GM12872 (cell line): ENCODE measurements at regions not wholly inside any gene's neighbourhood (a gene's known extent, or its start where the extent isn't known, plus 50 kb on each side); places are given as distances from the start of the nearest gene placed in this dataset.

Source experiments
- TF ChIP-seq, protein P1 (sequence below): IDR thresholded peaks from 3 replicates; pipeline ENCODE4 v1.5.1; 2011; ENCODE audit warnings: low read depth, mild to moderate bottlenecking, low read length, moderate library complexity; ENCODE audit not compliant: insufficient read depth

DNA sequence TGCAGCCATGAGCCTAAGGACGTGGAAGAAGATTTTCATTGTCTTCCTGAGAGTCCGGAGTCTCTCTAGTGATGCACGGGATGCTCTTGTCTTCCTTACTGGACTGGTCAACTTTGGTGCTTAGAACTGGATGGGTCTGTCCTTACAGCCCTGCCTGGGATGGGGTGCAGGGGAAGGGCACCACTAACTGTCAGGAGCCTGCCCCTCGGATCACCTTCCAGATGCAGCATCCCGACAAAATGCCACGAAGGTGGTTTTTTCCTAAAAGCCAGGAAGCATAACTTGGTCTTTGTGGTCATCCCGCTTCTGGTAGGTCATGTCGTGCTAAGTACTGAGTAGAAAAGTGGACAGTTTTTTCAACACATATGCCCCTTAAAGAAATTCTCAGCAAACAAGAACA lies 207.4 kb upstream of the TWIST2 start:
- TF ChIP-seq, protein P1, sequence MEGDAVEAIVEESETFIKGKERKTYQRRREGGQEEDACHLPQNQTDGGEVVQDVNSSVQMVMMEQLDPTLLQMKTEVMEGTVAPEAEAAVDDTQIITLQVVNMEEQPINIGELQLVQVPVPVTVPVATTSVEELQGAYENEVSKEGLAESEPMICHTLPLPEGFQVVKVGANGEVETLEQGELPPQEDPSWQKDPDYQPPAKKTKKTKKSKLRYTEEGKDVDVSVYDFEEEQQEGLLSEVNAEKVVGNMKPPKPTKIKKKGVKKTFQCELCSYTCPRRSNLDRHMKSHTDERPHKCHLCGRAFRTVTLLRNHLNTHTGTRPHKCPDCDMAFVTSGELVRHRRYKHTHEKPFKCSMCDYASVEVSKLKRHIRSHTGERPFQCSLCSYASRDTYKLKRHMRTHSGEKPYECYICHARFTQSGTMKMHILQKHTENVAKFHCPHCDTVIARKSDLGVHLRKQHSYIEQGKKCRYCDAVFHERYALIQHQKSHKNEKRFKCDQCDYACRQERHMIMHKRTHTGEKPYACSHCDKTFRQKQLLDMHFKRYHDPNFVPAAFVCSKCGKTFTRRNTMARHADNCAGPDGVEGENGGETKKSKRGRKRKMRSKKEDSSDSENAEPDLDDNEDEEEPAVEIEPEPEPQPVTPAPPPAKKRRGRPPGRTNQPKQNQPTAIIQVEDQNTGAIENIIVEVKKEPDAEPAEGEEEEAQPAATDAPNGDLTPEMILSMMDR = no peak

- TF ChIP-seq, protein P1 = no peak
Observed at GRCh38 chr2:238642973-238643372, 204.9 kb upstream of the TWIST2 start.

DNA sequence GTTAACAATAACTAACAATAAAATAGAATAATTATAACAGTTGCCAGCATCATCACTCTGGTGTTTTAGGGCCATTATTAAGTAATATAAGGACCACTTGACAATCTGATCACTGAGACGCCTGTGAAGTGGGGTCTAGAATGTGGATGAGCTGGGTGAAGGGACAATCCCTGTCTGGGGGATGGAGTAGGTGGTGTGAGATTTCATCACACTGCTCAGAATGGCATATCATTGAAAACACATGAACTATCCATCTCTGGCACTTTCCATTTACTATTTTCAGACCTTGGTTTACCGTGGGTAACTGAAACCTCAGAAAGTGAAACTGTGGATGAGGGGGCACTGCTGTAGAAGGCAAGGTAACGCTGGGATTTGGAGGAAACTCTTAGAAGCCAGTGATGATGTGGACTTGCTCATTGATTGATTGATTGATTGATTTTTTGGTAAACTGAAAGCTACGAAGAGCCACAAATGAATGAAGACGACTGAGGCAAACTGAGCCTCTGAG lies 204.4 kb upstream of the TWIST2 start:
- TF ChIP-seq, protein P1 = no peak

DNA sequence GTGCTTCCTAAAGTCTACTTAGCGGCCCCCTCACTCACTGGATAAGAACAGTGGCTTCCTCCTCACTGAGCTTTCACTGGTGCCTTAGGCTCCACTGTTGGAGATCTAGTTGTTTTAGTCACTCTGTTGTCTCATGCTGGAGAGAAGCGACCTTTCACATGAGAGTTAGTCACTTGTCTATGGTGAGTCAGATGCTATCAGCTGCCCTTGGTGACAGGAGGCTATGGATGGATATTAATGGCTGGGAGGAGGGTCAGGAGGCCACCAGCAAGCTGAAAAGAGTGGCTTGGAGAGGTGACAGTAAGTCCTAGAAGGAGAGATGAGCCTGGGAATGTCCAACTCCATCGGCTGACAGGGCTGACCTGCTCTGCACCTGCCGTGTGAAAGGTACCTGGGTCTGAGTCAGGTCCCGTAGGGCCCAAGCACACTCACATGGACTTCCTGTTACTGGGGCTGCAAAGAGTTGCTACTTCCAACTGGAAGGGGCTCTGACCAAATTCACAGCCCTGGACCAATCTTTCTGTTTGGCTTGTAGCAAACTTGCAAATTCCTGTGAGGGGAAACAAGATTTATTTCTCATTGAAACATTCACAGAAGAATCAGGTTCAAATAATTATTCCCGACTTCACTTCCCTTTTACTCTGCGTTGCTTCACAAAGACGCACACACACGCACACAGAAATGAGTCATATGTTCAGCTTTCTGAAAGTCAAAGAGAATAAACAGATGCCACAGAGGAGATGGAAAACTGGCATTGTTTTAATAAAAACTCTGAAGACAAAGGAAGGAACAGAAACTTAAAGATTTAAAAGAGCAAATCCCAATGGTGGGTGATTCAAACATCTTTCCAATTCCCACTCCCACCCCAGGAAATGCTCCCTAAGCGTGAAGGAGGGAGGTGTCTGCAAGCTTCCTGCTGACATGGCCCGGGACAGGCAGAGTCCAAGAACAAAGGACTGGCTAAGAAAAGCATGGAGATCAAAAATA lies 203.5 kb upstream of the TWIST2 start:
- TF ChIP-seq, protein P1 = no peak

GRCh38 chr2:238645095-238645494 lies 202.8 kb upstream of the TWIST2 start:
- TF ChIP-seq, protein P1 = no peak

DNA sequence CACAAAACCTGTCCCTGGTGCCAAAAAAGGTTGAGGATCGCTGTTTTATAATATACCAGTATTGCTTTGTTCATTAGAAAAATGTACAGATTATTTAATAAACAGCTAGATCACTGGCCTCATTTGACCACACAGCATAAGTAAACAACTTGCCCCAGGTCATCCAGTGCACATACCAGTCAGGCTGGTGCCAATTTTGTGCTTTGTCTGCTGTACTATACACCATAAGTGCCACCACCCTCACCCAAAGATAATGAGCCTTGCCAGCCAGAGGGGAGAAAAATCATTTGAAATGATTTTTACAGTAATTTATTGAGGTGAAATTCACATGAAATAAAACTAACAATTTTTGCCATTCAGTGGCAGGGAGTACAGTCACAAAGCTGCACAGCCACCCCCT lies 202.2 kb upstream of the TWIST2 start:
- TF ChIP-seq, protein P1 = no peak

- TF ChIP-seq, protein P1 = no peak
Observed at GRCh38 chr2:238646281-238646680, 201.6 kb upstream of the TWIST2 start.
